C4-2B (cell line): ENCODE measurements at regions not wholly inside any gene's neighbourhood (a gene's known extent, or its start where the extent isn't known, plus 50 kb on each side); places are given as distances from the start of the nearest gene placed in this dataset.

Source experiments
- H3K27ac ChIP-seq: fragments of 450-650 bp; 2 replicates; pipeline ENCODE4 v1.5.1; 2017
- CTCF ChIP-seq: fragments of 450-650 bp; conservative IDR thresholded peaks from 2 replicates; pipeline ENCODE4 v1.5.1; 2017; ENCODE audit warnings: mild to moderate bottlenecking
- ZFX ChIP-seq: fragments of 450-650 bp; IDR thresholded peaks from 2 replicates; pipeline ENCODE4 v1.6.1; 2017

- TF ChIP-seq ZFX (no peak), CTCF (no peak)
These were observed 129.1 kb upstream of the MEF2C start for GRCh38 chr5:89011778-89012711.

GRCh38 chr5:89010512-89010911, 127.5 kb upstream of the MEF2C start:
- H3K27ac ChIP-seq = no peak overlapping the region
- no peak for TF ChIP-seq ZFX
- TF ChIP-seq CTCF = no peak

More at GRCh38 chr5:89011778-89012711, 129.1 kb upstream of the MEF2C start:
- no peak overlapping the region for H3K27ac ChIP-seq

GRCh38 chr5:89008291-89008690, 125.3 kb upstream of the MEF2C start:
- no peak overlapping the region for H3K27ac ChIP-seq
- no peak for TF ChIP-seq ZFX
- TF ChIP-seq CTCF = no peak

- no peak overlapping the region for H3K27ac ChIP-seq
- no peak for TF ChIP-seq CTCF
- TF ChIP-seq ZFX = no peak
These were observed 123.0 kb upstream of the MEF2C start for GRCh38 chr5:89005990-89006389.

GRCh38 chr5:89004379-89004778, 121.4 kb upstream of the MEF2C start:
- H3K27ac ChIP-seq = no peak overlapping the region
- TF ChIP-seq CTCF (no peak), ZFX (no peak)

GRCh38 chr5:89003563-89004036, 120.6 kb upstream of the MEF2C start:
- no peak overlapping the region for H3K27ac ChIP-seq
- TF ChIP-seq CTCF = no peak
- no peak for TF ChIP-seq ZFX

GRCh38 chr5:88999853-89000252, 116.9 kb upstream of the MEF2C start:
- TF ChIP-seq ZFX (no peak), CTCF (no peak)
- no peak overlapping the region for H3K27ac ChIP-seq
